GM12878 (cell line): ENCODE measurements at regions not wholly inside any gene's neighbourhood (a gene's known extent, or its start where the extent isn't known, plus 50 kb on each side); places are given as distances from the start of the nearest gene placed in this dataset.

Experiments used
- ATAC-seq: fragments of 200-7000 bp; cut with Tn5 transposase; 3 replicates; pipeline ENCODE4 v1.9.1; 2020; ENCODE audit warnings: mild to moderate bottlenecking, moderate library complexity
- BruUV-seq: library from RNA; stranded (reverse); fragments of 400-500 nt; replicated peaks from 2 replicates; lab custom pipeline; 2021; lab: Mats Ljungman, UMichigan
- CTCF ChIA-PET: fragments of 300-600 bp; sonication (Branson Sonifier 250); formaldehyde crosslinking; extraction: SDS; loops from one replicate; lab custom pipeline; 2021; ENCODE audit warnings: inconsistent platforms; lab: Yijun Ruan, JAX
- POLR2A ChIA-PET: fragments of 350-600 bp; formaldehyde crosslinking; extraction: SDS; loops from one replicate; lab custom pipeline; 2021; ENCODE audit warnings: inconsistent platforms; lab: Charles Lee
- RAD21 ChIA-PET: fragments of 300-600 bp; sonication (Branson Sonifier 250); formaldehyde crosslinking; loops from one replicate; lab custom pipeline; 2023; ENCODE audit warnings: antibody characterized with exemption; ENCODE audit not compliant: unreplicated experiment; lab: Charles Lee
- SMC1A ChIA-PET: fragments of 300-600 bp; sonication (Branson Sonifier 250); formaldehyde crosslinking; loops from one replicate; lab custom pipeline; 2023; ENCODE audit not compliant: unreplicated experiment, uncharacterized antibody; lab: Charles Lee
- DNase-seq: peaks from one replicate; pipeline ENCODE4 v3.0.0-alpha.2; 2011; ENCODE audit warnings: low read depth, low spot score
- FAIRE-seq: peaks from 3 replicates; lab custom pipeline; 2011; peaks lifted over from hg19 to GRCh38; lab: Jason Lieb, UNC
- H2AFZ ChIP-seq: 2 replicates; pipeline ENCODE4 v1.6.0; 2011; ENCODE audit warnings: low read depth, low read length, control low read depth; ENCODE audit not compliant: control insufficient read depth
- H3K27ac ChIP-seq: 2 replicates; pipeline ENCODE4 v1.5.1; 2011; ENCODE audit warnings: control low read depth; ENCODE audit not compliant: control insufficient read depth, insufficient read depth
- H3K27me3 ChIP-seq, 2 experiments: replicated peaks in 1 of 2; 2 replicates each; pipeline versions ENCODE4 v1.6.0 to v1.6.1; 2011; ENCODE audit warnings: low read length in 1 of 2; ENCODE audit not compliant: control insufficient read depth in 2 of 2, insufficient read depth in 2 of 2
- H3K36me3 ChIP-seq, 2 experiments: 2 replicates each; pipeline ENCODE4 v1.5.1; 2011; ENCODE audit warnings: low read length in 1 of 2; ENCODE audit not compliant: control insufficient read depth in 2 of 2, insufficient read depth in 2 of 2
- H3K4me1 ChIP-seq: 2 replicates; pipeline ENCODE4 v1.6.1; 2011; ENCODE audit warnings: mild to moderate bottlenecking, low read length, moderate library complexity, mixed read lengths; ENCODE audit not compliant: control insufficient read depth, insufficient read depth
- H3K4me2 ChIP-seq: 2 replicates; pipeline ENCODE4 v1.6.0; 2011; ENCODE audit warnings: control low read depth; ENCODE audit not compliant: control insufficient read depth, insufficient read depth
- H3K4me3 ChIP-seq: fragments of 200-600 bp; sonication (generic); 2 replicates; pipeline ENCODE4 v1.5.1; 2016
- H3K79me2 ChIP-seq: 2 replicates; pipeline ENCODE4 v1.6.0; 2011; ENCODE audit warnings: low read length; ENCODE audit not compliant: control insufficient read depth, insufficient read depth
- H3K9ac ChIP-seq: 2 replicates; pipeline ENCODE4 v1.8.0; 2011; ENCODE audit warnings: low read length, control low read depth, mixed read lengths; ENCODE audit not compliant: control insufficient read depth, insufficient read depth
- H3K9me3 ChIP-seq: replicated peaks from 3 replicates; pipeline ENCODE4 v1.5.1; 2011; ENCODE audit warnings: mild to moderate bottlenecking, low read length; ENCODE audit not compliant: control insufficient read depth, insufficient read depth
- H4K20me1 ChIP-seq: 2 replicates; pipeline ENCODE4 v1.6.0; 2011; ENCODE audit not compliant: control insufficient read depth, insufficient read depth
- ASH2L ChIP-seq: fragments of 300-600, 200-600 bp; sonication (generic); IDR thresholded peaks from 2 replicates; pipeline ENCODE4 v1.6.1; 2017; ENCODE audit warnings: low read depth, mild to moderate bottlenecking, borderline replicate concordance
- MEF2A ChIP-seq: IDR thresholded peaks from 2 replicates; pipeline ENCODE4 v1.6.1; 2011; ENCODE audit warnings: low read depth, mild to moderate bottlenecking, low read length, moderate library complexity; ENCODE audit not compliant: insufficient read depth
- MYC ChIP-seq: IDR thresholded peaks from 2 replicates; pipeline ENCODE4 v1.6.1; 2011; ENCODE audit warnings: mild to moderate bottlenecking, low read length, moderate library complexity, inconsistent platforms; ENCODE audit not compliant: insufficient read depth, insufficient replicate concordance, insufficient read length, severe bottlenecking
- NR2C1 ChIP-seq: fragments of 450-650 bp; IDR thresholded peaks from 2 replicates; pipeline ENCODE4 v1.6.1; 2017; ENCODE audit warnings: antibody characterized with exemption, mild to moderate bottlenecking, moderate library complexity
- NR2F1 ChIP-seq: fragments of 450-650 bp; conservative IDR thresholded peaks from 2 replicates; pipeline ENCODE4 v1.6.1; 2017; ENCODE audit warnings: mild to moderate bottlenecking
- RUNX3 ChIP-seq: IDR thresholded peaks from 2 replicates; pipeline ENCODE4 v1.6.1; 2012; ENCODE audit warnings: low read length, inconsistent platforms
- SUZ12 ChIP-seq: fragments of 200-600 bp; sonication (generic); IDR thresholded peaks from one replicate; pipeline ENCODE4 v1.6.1; 2018; ENCODE audit warnings: antibody characterized with exemption, mild to moderate bottlenecking; ENCODE audit not compliant: unreplicated experiment
- TBL1XR1 ChIP-seq: IDR thresholded peaks from 2 replicates; pipeline ENCODE4 v1.6.1; 2012; ENCODE audit warnings: low read depth, low read length, improper control_type of control experiment
- TCF12 ChIP-seq: IDR thresholded peaks from 2 replicates; pipeline ENCODE4 v1.6.1; 2011; ENCODE audit warnings: low read depth, mild to moderate bottlenecking, low read length
- YY1 ChIP-seq: IDR thresholded peaks from 2 replicates; pipeline ENCODE4 v1.6.1; 2011; ENCODE audit warnings: low read depth, mild to moderate bottlenecking, low read length
- ZSCAN29 ChIP-seq: fragments of 450-650 bp; IDR thresholded peaks from 2 replicates; pipeline ENCODE4 v1.6.1; 2017; ENCODE audit warnings: mild to moderate bottlenecking, moderate library complexity
- WGBS: methylation state at CpG from one replicate; pipeline ENCODE4 v1.1.6; 2016; ENCODE audit warnings: low lambda C conversion rate; ENCODE audit not compliant: insufficient replicate concordance, insufficient coverage; ENCODE audit errors: missing lambda C conversion rate; 5-methylcytosine and 5-hydroxymethylcytosine counted together
- in situ Hi-C: fragments of 300-500 bp; cut with MboI; formaldehyde crosslinking; loops from 9 replicates; pipeline ENCODE4 v1.14.3; 2018; ENCODE audit warnings: mixed read lengths
- intact Hi-C: fragments of 100-400 bp; cut with micrococcal nuclease; formaldehyde crosslinking; loops from one replicate; pipeline ENCODE4 v1.14.2; 2022; ENCODE audit not compliant: unreplicated experiment
- TF ChIP-seq, protein P1 (sequence below): fragments of 450-650 bp; IDR thresholded peaks from 2 replicates; pipeline ENCODE4 v1.6.1; 2017; ENCODE audit warnings: antibody characterized with exemption, mild to moderate bottlenecking, moderate library complexity
- TF ChIP-seq, protein P2 (sequence below): IDR thresholded peaks from 2 replicates; pipeline ENCODE4 v1.6.1; 2012; ENCODE audit warnings: low read depth, low read length, improper control_type of control experiment
- TF ChIP-seq, protein P3 (sequence below): fragments of 450-650 bp; IDR thresholded peaks from 2 replicates; pipeline ENCODE4 v1.6.1; 2017; ENCODE audit warnings: mild to moderate bottlenecking
- TF ChIP-seq, protein P4 (sequence below): IDR thresholded peaks from 2 replicates; pipeline ENCODE4 v1.6.1; 2012; ENCODE audit warnings: improper control_type of control experiment, low read depth, low read length; ENCODE audit not compliant: insufficient replicate concordance

DNA sequence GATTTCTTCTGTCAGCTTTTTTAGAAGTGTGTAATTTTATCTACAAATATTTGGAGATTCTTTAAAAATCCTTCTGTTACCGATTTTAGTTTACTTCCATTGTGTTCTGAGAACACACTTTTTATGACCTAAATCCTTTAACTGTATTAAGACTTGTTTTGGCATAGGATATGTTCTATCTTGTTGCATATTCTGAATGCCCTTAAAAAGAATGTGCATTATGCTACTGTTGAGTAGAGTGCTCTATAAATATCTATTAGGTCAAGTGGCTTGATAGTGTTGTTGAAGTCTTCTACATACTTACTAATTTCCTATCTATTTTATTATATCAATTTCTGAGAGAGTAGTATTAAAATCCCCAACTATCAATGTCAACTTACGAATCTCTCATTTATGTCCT, 502.2 kb downstream of the MAFB start:
- H3K9ac ChIP-seq, result no peak overlapping the region
- no peak overlapping the region for H3K4me3 ChIP-seq
- intact Hi-C loops (no loop called here), in situ Hi-C loops (no loop called here)
- ATAC-seq (no peak), FAIRE-seq (no peak), DNase-seq (no peak)
- WGBS, result 0% methylated on average over 2 of the region's 2 CpGs
- H3K79me2 ChIP-seq, result no peaks in the 10 kb centered on the region
- no peaks in the 10 kb centered on the region for H3K36me3 ChIP-seq
- H3K9me3 ChIP-seq, result no peaks in the 10 kb centered on the region
- H4K20me1 ChIP-seq, result no peaks in the 10 kb centered on the region
- no peak overlapping the region for H3K4me2 ChIP-seq
- no TSS peak for BruUV-seq
- RAD21 ChIA-PET, result no interaction called here
- H2AFZ ChIP-seq, result no peak overlapping the region
- SMC1A ChIA-PET, result no interaction called here
- H3K4me1 ChIP-seq, result no peaks in the 10 kb centered on the region
- H3K27ac ChIP-seq, result no peak overlapping the region
- H3K27me3 ChIP-seq, result no peaks in the 10 kb centered on the region
- POLR2A ChIA-PET, result no interaction called here
- CTCF ChIA-PET, result no interaction called here
- TF ChIP-seq MYC, result no peak
- no peak for TF ChIP-seq TCF12
- no peak for TF ChIP-seq ASH2L
- TF ChIP-seq NR2C1, result no peak
- no peak for TF ChIP-seq NR2F1
- no peak for TF ChIP-seq MEF2A
- TF ChIP-seq, protein P1, sequence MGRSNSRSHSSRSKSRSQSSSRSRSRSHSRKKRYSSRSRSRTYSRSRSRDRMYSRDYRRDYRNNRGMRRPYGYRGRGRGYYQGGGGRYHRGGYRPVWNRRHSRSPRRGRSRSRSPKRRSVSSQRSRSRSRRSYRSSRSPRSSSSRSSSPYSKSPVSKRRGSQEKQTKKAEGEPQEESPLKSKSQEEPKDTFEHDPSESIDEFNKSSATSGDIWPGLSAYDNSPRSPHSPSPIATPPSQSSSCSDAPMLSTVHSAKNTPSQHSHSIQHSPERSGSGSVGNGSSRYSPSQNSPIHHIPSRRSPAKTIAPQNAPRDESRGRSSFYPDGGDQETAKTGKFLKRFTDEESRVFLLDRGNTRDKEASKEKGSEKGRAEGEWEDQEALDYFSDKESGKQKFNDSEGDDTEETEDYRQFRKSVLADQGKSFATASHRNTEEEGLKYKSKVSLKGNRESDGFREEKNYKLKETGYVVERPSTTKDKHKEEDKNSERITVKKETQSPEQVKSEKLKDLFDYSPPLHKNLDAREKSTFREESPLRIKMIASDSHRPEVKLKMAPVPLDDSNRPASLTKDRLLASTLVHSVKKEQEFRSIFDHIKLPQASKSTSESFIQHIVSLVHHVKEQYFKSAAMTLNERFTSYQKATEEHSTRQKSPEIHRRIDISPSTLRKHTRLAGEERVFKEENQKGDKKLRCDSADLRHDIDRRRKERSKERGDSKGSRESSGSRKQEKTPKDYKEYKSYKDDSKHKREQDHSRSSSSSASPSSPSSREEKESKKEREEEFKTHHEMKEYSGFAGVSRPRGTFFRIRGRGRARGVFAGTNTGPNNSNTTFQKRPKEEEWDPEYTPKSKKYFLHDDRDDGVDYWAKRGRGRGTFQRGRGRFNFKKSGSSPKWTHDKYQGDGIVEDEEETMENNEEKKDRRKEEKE, result no peak
- TF ChIP-seq, protein P2, sequence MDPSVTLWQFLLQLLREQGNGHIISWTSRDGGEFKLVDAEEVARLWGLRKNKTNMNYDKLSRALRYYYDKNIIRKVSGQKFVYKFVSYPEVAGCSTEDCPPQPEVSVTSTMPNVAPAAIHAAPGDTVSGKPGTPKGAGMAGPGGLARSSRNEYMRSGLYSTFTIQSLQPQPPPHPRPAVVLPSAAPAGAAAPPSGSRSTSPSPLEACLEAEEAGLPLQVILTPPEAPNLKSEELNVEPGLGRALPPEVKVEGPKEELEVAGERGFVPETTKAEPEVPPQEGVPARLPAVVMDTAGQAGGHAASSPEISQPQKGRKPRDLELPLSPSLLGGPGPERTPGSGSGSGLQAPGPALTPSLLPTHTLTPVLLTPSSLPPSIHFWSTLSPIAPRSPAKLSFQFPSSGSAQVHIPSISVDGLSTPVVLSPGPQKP, result no peak
- TF ChIP-seq RUNX3, result no peak
- no peak for TF ChIP-seq ZSCAN29
- TF ChIP-seq, protein P3, sequence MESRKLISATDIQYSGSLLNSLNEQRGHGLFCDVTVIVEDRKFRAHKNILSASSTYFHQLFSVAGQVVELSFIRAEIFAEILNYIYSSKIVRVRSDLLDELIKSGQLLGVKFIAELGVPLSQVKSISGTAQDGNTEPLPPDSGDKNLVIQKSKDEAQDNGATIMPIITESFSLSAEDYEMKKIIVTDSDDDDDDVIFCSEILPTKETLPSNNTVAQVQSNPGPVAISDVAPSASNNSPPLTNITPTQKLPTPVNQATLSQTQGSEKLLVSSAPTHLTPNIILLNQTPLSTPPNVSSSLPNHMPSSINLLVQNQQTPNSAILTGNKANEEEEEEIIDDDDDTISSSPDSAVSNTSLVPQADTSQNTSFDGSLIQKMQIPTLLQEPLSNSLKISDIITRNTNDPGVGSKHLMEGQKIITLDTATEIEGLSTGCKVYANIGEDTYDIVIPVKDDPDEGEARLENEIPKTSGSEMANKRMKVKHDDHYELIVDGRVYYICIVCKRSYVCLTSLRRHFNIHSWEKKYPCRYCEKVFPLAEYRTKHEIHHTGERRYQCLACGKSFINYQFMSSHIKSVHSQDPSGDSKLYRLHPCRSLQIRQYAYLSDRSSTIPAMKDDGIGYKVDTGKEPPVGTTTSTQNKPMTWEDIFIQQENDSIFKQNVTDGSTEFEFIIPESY, result no peak
- TF ChIP-seq, protein P4, sequence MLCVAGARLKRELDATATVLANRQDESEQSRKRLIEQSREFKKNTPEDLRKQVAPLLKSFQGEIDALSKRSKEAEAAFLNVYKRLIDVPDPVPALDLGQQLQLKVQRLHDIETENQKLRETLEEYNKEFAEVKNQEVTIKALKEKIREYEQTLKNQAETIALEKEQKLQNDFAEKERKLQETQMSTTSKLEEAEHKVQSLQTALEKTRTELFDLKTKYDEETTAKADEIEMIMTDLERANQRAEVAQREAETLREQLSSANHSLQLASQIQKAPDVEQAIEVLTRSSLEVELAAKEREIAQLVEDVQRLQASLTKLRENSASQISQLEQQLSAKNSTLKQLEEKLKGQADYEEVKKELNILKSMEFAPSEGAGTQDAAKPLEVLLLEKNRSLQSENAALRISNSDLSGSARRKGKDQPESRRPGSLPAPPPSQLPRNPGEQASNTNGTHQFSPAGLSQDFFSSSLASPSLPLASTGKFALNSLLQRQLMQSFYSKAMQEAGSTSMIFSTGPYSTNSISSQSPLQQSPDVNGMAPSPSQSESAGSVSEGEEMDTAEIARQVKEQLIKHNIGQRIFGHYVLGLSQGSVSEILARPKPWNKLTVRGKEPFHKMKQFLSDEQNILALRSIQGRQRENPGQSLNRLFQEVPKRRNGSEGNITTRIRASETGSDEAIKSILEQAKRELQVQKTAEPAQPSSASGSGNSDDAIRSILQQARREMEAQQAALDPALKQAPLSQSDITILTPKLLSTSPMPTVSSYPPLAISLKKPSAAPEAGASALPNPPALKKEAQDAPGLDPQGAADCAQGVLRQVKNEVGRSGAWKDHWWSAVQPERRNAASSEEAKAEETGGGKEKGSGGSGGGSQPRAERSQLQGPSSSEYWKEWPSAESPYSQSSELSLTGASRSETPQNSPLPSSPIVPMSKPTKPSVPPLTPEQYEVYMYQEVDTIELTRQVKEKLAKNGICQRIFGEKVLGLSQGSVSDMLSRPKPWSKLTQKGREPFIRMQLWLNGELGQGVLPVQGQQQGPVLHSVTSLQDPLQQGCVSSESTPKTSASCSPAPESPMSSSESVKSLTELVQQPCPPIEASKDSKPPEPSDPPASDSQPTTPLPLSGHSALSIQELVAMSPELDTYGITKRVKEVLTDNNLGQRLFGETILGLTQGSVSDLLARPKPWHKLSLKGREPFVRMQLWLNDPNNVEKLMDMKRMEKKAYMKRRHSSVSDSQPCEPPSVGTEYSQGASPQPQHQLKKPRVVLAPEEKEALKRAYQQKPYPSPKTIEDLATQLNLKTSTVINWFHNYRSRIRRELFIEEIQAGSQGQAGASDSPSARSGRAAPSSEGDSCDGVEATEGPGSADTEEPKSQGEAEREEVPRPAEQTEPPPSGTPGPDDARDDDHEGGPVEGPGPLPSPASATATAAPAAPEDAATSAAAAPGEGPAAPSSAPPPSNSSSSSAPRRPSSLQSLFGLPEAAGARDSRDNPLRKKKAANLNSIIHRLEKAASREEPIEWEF, result no peak
- TF ChIP-seq SUZ12, result no peak
- TF ChIP-seq YY1, result no peak
- no peak for TF ChIP-seq TBL1XR1
